GM18499 (cell line): ENCODE measurements at regions not wholly inside any gene's neighbourhood (a gene's known extent, or its start where the extent isn't known, plus 50 kb on each side); places are given as distances from the start of the nearest gene placed in this dataset.
"Not testable (repeated sequence)": the region's sequence is repeated elsewhere in the genome, so short reads cannot be mapped to it uniquely, and the experiment has no call there.

Experiments used
- ATAC-seq: cut with Tn5 transposase; IDR thresholded peaks from one replicate; pipeline ENCODE4 v1.9.1; 2021; ENCODE audit warnings: moderate number of reproducible peaks; ENCODE audit not compliant: insufficient read depth, unreplicated experiment

- no peak for ATAC-seq
Measured at GRCh38 chr2:122563781-122564180, 808.3 kb downstream of the TSN start.

- ATAC-seq, result no peak
Measured at GRCh38 chr2:122564843-122565242, 809.4 kb downstream of the TSN start.

GRCh38 chr2:122565364-122565763 is 809.9 kb downstream of the TSN start:
- ATAC-seq, result no peak

GRCh38 chr2:122570641-122571040 is 815.2 kb downstream of the TSN start:
- no peak for ATAC-seq

GRCh38 chr2:122571471-122571870 is 816.0 kb downstream of the TSN start:
- ATAC-seq, result not testable (repeated sequence)

- ATAC-seq, result no peak
Measured at GRCh38 chr2:122575076-122575475, 819.6 kb downstream of the TSN start.

- ATAC-seq, result no peak
Measured at GRCh38 chr2:122583159-122583917, 827.9 kb downstream of the TSN start.

GRCh38 chr2:122590524-122590923 is 835.1 kb downstream of the TSN start:
- no peak for ATAC-seq

- ATAC-seq, result no peak
Measured at GRCh38 chr2:122595065-122595464, 839.6 kb downstream of the TSN start.

GRCh38 chr2:122596598-122596997 is 841.1 kb downstream of the TSN start:
- no peak for ATAC-seq

GRCh38 chr2:122598784-122599183 is 843.3 kb downstream of the TSN start:
- ATAC-seq, result no peak

GRCh38 chr2:122610948-122611609 is 855.6 kb downstream of the TSN start:
- no peak for ATAC-seq

GRCh38 chr2:122622934-122623333 is 867.5 kb downstream of the TSN start:
- ATAC-seq, result no peak

GRCh38 chr2:122627388-122627787 is 871.9 kb downstream of the TSN start:
- ATAC-seq, result no peak

GRCh38 chr2:122634256-122634655 is 878.8 kb downstream of the TSN start:
- ATAC-seq, result no peak

GRCh38 chr2:122634920-122635319 is 879.5 kb downstream of the TSN start:
- no peak for ATAC-seq

GRCh38 chr2:122635686-122636085 is 880.2 kb downstream of the TSN start:
- no peak for ATAC-seq

GRCh38 chr2:122636097-122636496 is 880.6 kb downstream of the TSN start:
- no peak for ATAC-seq

- ATAC-seq, result no peak
Measured at GRCh38 chr2:122639176-122639575, 883.7 kb downstream of the TSN start.

GRCh38 chr2:122639711-122640110 is 884.3 kb downstream of the TSN start:
- ATAC-seq, result no peak

- no peak for ATAC-seq
Measured at GRCh38 chr2:122643725-122644329, 888.4 kb downstream of the TSN start.

GRCh38 chr2:122651236-122651635 is 895.8 kb downstream of the TSN start:
- no peak for ATAC-seq
